ENCODE measurements at regions not wholly inside any gene's neighbourhood (a gene's known extent, or its start where the extent isn't known, plus 50 kb on each side); places are given as distances from the start of the nearest gene placed in this dataset.
"Not testable (repeated sequence)": the region's sequence is repeated elsewhere in the genome, so short reads cannot be mapped to it uniquely, and the experiment has no call there.

GRCh38 chr13:87169337-87169736 is 501.8 kb upstream of the SLITRK5 start (continued):
- TF ChIP-seq CTCF (IDR thresholded peaks at IDR 0.05) (no peak), REST (IDR thresholded peaks at IDR 0.05) (no peak), NR3C1 (IDR thresholded peaks at IDR 0.05) (no peak), JUN (IDR thresholded peaks at IDR 0.05) (no peak)

- WGBS (ENCODE audit: missing lambda C conversion rate): 23% methylated on average over 7 of the region's 7 CpGs
- no peak for DNase-seq (ENCODE audit: low read depth in 1 of 2, low spot score in 1 of 2)
- FAIRE-seq: no peak
- Histone ChIP-seq H3K4me3 (no peak overlapping the region), H3K9me3 (no peaks in the 10 kb centered on the region), H3K27ac (no peak overlapping the region), H3K4me2 (no peak overlapping the region), H3K4me1 (no peaks in the 10 kb centered on the region)
- no peak for ATAC-seq
- ChIA-PET POLR2A (no interaction called here), CTCF (no interaction called here)
- TF ChIP-seq CBX8 (IDR thresholded peaks at IDR 0.05): no peak
- no peak for TF ChIP-seq EHF (CRISPR knock-in tag; IDR thresholded peaks at IDR 0.05)
- TF ChIP-seq JUN (IDR thresholded peaks at IDR 0.05): no peak
- no peak for TF ChIP-seq SMC3 (IDR thresholded peaks at IDR 0.05)
- no peak for TF ChIP-seq ELK1 (IDR thresholded peaks at IDR 0.05; ENCODE audit: low read depth, low read length)
- no peak for TF ChIP-seq CBX2 (IDR thresholded peaks at IDR 0.05; ENCODE audit: borderline replicate concordance, low read depth)
- no peak for TF ChIP-seq RCOR1 (IDR thresholded peaks at IDR 0.05; ENCODE audit: low read depth, low read length)
- TF ChIP-seq MAFK (IDR thresholded peaks at IDR 0.05; ENCODE audit: partially characterized antibody): no peak
- TF ChIP-seq HOXB13 (CRISPR knock-in tag; IDR thresholded peaks at IDR 0.05; ENCODE audit: low read depth): no peak
- TF ChIP-seq RFX5 (IDR thresholded peaks at IDR 0.05): no peak
- TF ChIP-seq EP300 (IDR thresholded peaks at IDR 0.05): no peak
Observed at GRCh38 chr13:87172166-87172835, 498.9 kb upstream of the SLITRK5 start.

GRCh38 chr13:87185138-87185537 is 486.0 kb upstream of the SLITRK5 start:
- H3K9me3 ChIP-seq; H3K4me3 ChIP-seq; H3K27ac ChIP-seq; H3K4me1 ChIP-seq; H3K4me2 ChIP-seq; FAIRE-seq; CTCF ChIA-PET; ATAC-seq; DNase-seq (ENCODE audit: low read depth in 1 of 2, low spot score in 1 of 2); POLR2A ChIA-PET: not testable (repeated sequence)
- peak; percentile 59 for TF ChIP-seq ZC3H11A (IDR thresholded peaks at IDR 0.05)
- WGBS (ENCODE audit: missing lambda C conversion rate): 89% methylated on average over 6 of the region's 6 CpGs

GRCh38 chr13:87186647-87187046 is 484.5 kb upstream of the SLITRK5 start:
- H3K4me1 ChIP-seq; H3K4me3 ChIP-seq; POLR2A ChIA-PET; H3K4me2 ChIP-seq; H3K9me3 ChIP-seq; FAIRE-seq; DNase-seq (ENCODE audit: low read depth in 1 of 2, low spot score in 1 of 2); ATAC-seq; H3K27ac ChIP-seq; CTCF ChIA-PET: not testable (repeated sequence)
- WGBS (ENCODE audit: missing lambda C conversion rate): 74% methylated on average over 4 of the region's 4 CpGs

GRCh38 chr13:87191485-87191884 is 479.7 kb upstream of the SLITRK5 start:
- 42% methylated on average over 8 of the region's 8 CpGs for WGBS (ENCODE audit: missing lambda C conversion rate)
- H3K4me3 ChIP-seq; H3K27ac ChIP-seq; ATAC-seq; CTCF ChIA-PET; DNase-seq (ENCODE audit: low read depth in 1 of 2, low spot score in 1 of 2); H3K4me2 ChIP-seq; H3K4me1 ChIP-seq; H3K9me3 ChIP-seq; POLR2A ChIA-PET; FAIRE-seq: not testable (repeated sequence)
